Colonic mucosa (tissue), 4 donors: ENCODE measurements at regions not wholly inside any gene's neighbourhood (a gene's known extent, or its start where the extent isn't known, plus 50 kb on each side); places are given as distances from the start of the nearest gene placed in this dataset.

ENCODE experiments used
- DNase-seq: peaks from one replicate; pipeline ENCODE4 v3.0.0-alpha.2; 2020
- H3K27ac ChIP-seq: fragments of 200-600 bp; one replicate; pipeline ENCODE4 v1.8.0; 2021
- H3K27me3 ChIP-seq: fragments of 200-600 bp; one replicate; pipeline ENCODE4 v1.8.0; 2021
- H3K36me3 ChIP-seq: fragments of 200-600 bp; one replicate; pipeline ENCODE4 v1.8.0; 2021
- H3K4me1 ChIP-seq: fragments of 200-600 bp; one replicate; pipeline ENCODE4 v1.8.0; 2021; ENCODE audit warnings: mild to moderate bottlenecking
- H3K4me3 ChIP-seq: fragments of 200-600 bp; one replicate; pipeline ENCODE4 v1.8.0; 2021
- H3K9ac ChIP-seq, 2 donors: one replicate each; pipeline ENCODE4 v1.7.0; 2013; ENCODE audit warnings: control low read depth in 2 of 2, low read depth in 2 of 2, low read length in 2 of 2
- H3K9me3 ChIP-seq: fragments of 200-600 bp; one replicate; pipeline ENCODE4 v1.8.0; 2021
- intact Hi-C: fragments of 100-400 bp; cut with DNase I; formaldehyde crosslinking; loops from one replicate; pipeline ENCODE4 v1.14.1; 2022
- TF ChIP-seq, protein P1 (sequence below): fragments of 200-600 bp; IDR thresholded peaks from one replicate; pipeline ENCODE4 v1.8.0; 2022; ENCODE audit warnings: antibody characterized with exemption, mild to moderate bottlenecking
- donor health status: healthy.
- donor health status: DM: no; HTN: no; CAD: no.
- donor health status: DM: no; HTN: no; CAD: no.

GRCh38 chr3:5690490-5690889 is 503.0 kb downstream of the EDEM1 start:
- no peaks in the 10 kb centered on the region for H3K36me3 ChIP-seq
- H3K9ac ChIP-seq, result no peak overlapping the region
- H3K27me3 ChIP-seq, result no peaks in the 10 kb centered on the region
- intact Hi-C loops, result no loop called here
- H3K4me1 ChIP-seq, result no peaks in the 10 kb centered on the region
- no peaks in the 10 kb centered on the region for H3K9me3 ChIP-seq
- DNase-seq, result no peak
- no peak overlapping the region for H3K27ac ChIP-seq
- H3K4me3 ChIP-seq, result no peak overlapping the region
- TF ChIP-seq, protein P1, sequence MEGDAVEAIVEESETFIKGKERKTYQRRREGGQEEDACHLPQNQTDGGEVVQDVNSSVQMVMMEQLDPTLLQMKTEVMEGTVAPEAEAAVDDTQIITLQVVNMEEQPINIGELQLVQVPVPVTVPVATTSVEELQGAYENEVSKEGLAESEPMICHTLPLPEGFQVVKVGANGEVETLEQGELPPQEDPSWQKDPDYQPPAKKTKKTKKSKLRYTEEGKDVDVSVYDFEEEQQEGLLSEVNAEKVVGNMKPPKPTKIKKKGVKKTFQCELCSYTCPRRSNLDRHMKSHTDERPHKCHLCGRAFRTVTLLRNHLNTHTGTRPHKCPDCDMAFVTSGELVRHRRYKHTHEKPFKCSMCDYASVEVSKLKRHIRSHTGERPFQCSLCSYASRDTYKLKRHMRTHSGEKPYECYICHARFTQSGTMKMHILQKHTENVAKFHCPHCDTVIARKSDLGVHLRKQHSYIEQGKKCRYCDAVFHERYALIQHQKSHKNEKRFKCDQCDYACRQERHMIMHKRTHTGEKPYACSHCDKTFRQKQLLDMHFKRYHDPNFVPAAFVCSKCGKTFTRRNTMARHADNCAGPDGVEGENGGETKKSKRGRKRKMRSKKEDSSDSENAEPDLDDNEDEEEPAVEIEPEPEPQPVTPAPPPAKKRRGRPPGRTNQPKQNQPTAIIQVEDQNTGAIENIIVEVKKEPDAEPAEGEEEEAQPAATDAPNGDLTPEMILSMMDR, result no peak

DNA sequence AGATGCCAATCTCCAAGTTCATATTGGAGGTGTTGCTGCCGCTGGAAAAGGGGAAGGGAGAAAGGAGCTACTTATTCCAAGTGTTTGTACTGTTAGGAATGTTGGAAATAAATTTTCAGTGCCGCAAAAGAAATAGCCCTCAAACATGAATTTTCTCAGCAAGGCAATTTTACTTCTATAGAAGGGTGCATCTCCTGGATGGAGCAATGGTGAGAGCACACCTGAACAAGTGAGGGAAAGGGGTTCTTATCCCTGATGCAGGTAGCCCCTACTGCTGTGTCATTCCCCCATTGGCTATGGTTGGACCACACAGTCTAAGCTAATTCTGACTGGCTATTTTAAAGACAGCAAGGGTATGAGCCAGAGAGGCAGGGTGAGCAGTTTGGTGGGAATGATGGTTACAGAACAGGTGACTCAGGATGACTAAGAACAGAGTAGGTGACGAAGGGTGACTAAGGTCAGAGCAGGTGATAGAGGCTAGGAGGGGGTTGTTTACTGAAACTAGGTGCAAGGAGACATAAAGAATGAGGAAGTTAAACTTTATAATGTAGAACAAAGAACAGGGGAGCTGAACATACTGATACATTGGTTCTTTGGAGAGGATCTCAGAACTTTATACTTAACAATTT is 503.5 kb downstream of the EDEM1 start:
- Histone ChIP-seq H3K27ac (no peak overlapping the region), H3K9me3 (no peaks in the 10 kb centered on the region), H3K9ac (no peak overlapping the region), H3K36me3 (no peaks in the 10 kb centered on the region), H3K27me3 (no peaks in the 10 kb centered on the region), H3K4me3 (no peak overlapping the region), H3K4me1 (no peaks in the 10 kb centered on the region)
- intact Hi-C loops, result no loop called here
- TF ChIP-seq, protein P1, result no peak
- no peak for DNase-seq

GRCh38 chr3:5692446-5692845 is 504.9 kb downstream of the EDEM1 start:
- TF ChIP-seq, protein P1, result no peak
- H3K9me3 ChIP-seq, result no peaks in the 10 kb centered on the region
- no peak overlapping the region for H3K4me3 ChIP-seq
- H3K27me3 ChIP-seq, result no peaks in the 10 kb centered on the region
- H3K27ac ChIP-seq, result no peak overlapping the region
- H3K36me3 ChIP-seq, result no peaks in the 10 kb centered on the region
- no peak for DNase-seq
- no peak overlapping the region for H3K9ac ChIP-seq
- intact Hi-C loops, result no loop called here
- no peaks in the 10 kb centered on the region for H3K4me1 ChIP-seq

DNA sequence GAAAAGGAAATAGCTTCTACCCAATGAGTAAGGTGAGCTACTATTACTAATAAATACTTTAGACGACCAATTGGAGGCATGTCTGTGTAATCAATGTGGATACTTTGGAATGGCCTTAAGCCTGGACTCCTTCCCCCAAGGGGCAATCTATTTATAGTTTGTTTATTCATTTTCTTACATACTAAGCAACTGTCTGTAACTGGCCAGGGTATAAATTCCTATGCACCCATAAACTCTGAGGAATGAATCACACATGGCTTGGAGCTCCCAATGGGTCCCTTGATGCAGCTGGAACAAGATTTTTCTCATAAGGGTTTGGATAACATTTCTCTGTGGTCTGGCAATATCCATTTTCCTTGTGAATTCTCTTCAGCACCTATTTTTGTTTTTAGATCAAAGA is 506.8 kb downstream of the EDEM1 start:
- Histone ChIP-seq H3K4me3 (no peak overlapping the region), H3K36me3 (no peaks in the 10 kb centered on the region), H3K9ac (no peak overlapping the region), H3K27ac (no peak overlapping the region), H3K27me3 (no peaks in the 10 kb centered on the region), H3K9me3 (no peaks in the 10 kb centered on the region), H3K4me1 (no peaks in the 10 kb centered on the region)
- TF ChIP-seq, protein P1, result no peak
- intact Hi-C loops, result no loop called here
- DNase-seq, result no peak

DNA sequence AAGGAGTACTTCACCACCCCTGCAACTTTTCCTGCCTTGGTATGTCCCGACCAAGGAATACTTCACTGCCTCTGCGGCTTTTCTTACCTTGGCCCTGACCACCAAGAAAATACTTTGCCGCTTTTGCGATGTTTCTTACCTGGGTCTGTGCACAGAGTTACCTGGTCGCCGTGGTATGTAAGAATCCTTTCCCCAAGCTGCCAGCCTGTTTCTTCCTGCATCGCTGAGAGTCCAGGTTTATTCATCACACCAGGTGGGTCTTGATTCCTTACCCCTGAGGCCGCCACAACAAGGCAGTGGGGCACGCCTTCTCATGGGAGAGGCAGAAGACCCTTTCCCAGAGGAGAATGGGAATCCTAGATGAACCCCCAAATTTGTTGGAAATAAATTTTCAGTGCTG is 511.3 kb downstream of the EDEM1 start:
- peak overlapping the region; percentile 76 for H3K27ac ChIP-seq
- H3K27me3 ChIP-seq, result no peaks in the 10 kb centered on the region
- TF ChIP-seq, protein P1, result no peak
- no peaks in the 10 kb centered on the region for H3K9me3 ChIP-seq
- DNase-seq, result no peak
- intact Hi-C loops, result no loop called here
- no peaks in the 10 kb centered on the region for H3K4me1 ChIP-seq
- H3K4me3 ChIP-seq, result no peak overlapping the region
- no peak overlapping the region for H3K9ac ChIP-seq
- H3K36me3 ChIP-seq, result no peaks in the 10 kb centered on the region
